GM18519 (cell line): ENCODE measurements at regions not wholly inside any gene's neighbourhood (a gene's known extent, or its start where the extent isn't known, plus 50 kb on each side); places are given as distances from the start of the nearest gene placed in this dataset.
"Not testable (repeated sequence)": the region's sequence is repeated elsewhere in the genome, so short reads cannot be mapped to it uniquely, and the experiment has no call there.

Experiments used
- ATAC-seq: cut with Tn5 transposase; IDR thresholded peaks from one replicate; pipeline ENCODE4 v1.9.1; 2021; ENCODE audit warnings: mild to moderate bottlenecking, moderate library complexity; ENCODE audit not compliant: unreplicated experiment, low FRiP score

- ATAC-seq = no peak
Measured at GRCh38 chr4:83947125-83947829, 411.4 kb downstream of the GPAT3 start.

GRCh38 chr4:83943691-83944090 lies 407.8 kb downstream of the GPAT3 start:
- not testable (repeated sequence) for ATAC-seq

GRCh38 chr4:83932750-83933391 lies 397.0 kb downstream of the GPAT3 start:
- no peak for ATAC-seq

- ATAC-seq = no peak
Measured at GRCh38 chr4:83931659-83932438, 395.9 kb downstream of the GPAT3 start.

- ATAC-seq = no peak
Measured at GRCh38 chr4:83929550-83929949, 393.6 kb downstream of the GPAT3 start.

GRCh38 chr4:83926950-83927349 lies 391.0 kb downstream of the GPAT3 start:
- no peak for ATAC-seq

- no peak for ATAC-seq
Measured at GRCh38 chr4:83923341-83923740, 387.4 kb downstream of the GPAT3 start.

- ATAC-seq = no peak
Measured at GRCh38 chr4:83922402-83922801, 386.5 kb downstream of the GPAT3 start.

GRCh38 chr4:83921124-83921523 lies 385.2 kb downstream of the GPAT3 start:
- no peak for ATAC-seq

- no peak for ATAC-seq
Measured at GRCh38 chr4:83920375-83920774, 384.5 kb downstream of the GPAT3 start.

GRCh38 chr4:83917572-83917971 lies 381.7 kb downstream of the GPAT3 start:
- ATAC-seq = no peak

- ATAC-seq = no peak
Measured at GRCh38 chr4:83910693-83911092, 374.8 kb downstream of the GPAT3 start.

GRCh38 chr4:83906561-83906960 lies 370.7 kb downstream of the GPAT3 start:
- no peak for ATAC-seq

- peak; percentile 50 for ATAC-seq
Measured at GRCh38 chr4:83905952-83906351, 370.0 kb downstream of the GPAT3 start.

GRCh38 chr4:83903740-83904139 lies 367.8 kb downstream of the GPAT3 start:
- ATAC-seq = not testable (repeated sequence)

GRCh38 chr4:83894831-83895230 lies 358.9 kb downstream of the GPAT3 start:
- ATAC-seq = no peak

GRCh38 chr4:83890816-83891215 lies 354.9 kb downstream of the GPAT3 start:
- no peak for ATAC-seq

- ATAC-seq = no peak
Measured at GRCh38 chr4:83890231-83890630, 354.3 kb downstream of the GPAT3 start.

GRCh38 chr4:83889802-83890201 lies 353.9 kb downstream of the GPAT3 start:
- ATAC-seq = no peak

GRCh38 chr4:83885256-83886182 lies 349.6 kb downstream of the GPAT3 start:
- no peak for ATAC-seq
